ENCODE measurements at regions not wholly inside any gene's neighbourhood (a gene's known extent, or its start where the extent isn't known, plus 50 kb on each side); places are given as distances from the start of the nearest gene placed in this dataset.

DNA sequence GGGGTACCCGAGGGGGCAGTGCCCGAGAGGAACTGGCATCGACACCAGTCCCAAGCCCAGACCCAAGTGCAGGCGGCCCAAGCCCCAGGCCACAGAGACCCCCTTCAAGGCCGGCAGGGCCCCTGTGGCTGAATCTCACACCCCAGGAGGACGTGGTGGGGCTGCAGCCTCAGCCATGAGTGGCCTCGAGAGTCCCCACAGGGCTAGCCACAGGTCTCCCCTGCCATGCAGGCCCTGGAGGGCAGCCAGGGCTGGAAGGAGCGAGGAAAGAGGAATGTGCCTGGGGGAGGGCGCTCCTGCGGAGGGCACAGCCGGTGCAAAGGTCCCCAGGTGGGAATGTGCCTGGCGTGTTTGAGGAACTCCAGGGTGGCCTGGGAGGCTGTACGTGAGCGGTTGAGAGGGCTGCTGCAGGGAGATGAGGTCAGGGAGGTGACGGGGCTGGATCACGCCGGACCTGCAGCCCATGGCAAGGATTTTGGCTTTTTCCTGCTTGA, 86.1 kb downstream of the NCOR2 start:
- peaks cover 76 to 95% of the 10 kb centered on the region in 2 donors for H3K36me3 ChIP-seq (replicated peaks in 1 of 2; ENCODE audit: control insufficient read depth in 1 of 2, insufficient read depth in 2 of 2, low read length in 2 of 2)

DNA sequence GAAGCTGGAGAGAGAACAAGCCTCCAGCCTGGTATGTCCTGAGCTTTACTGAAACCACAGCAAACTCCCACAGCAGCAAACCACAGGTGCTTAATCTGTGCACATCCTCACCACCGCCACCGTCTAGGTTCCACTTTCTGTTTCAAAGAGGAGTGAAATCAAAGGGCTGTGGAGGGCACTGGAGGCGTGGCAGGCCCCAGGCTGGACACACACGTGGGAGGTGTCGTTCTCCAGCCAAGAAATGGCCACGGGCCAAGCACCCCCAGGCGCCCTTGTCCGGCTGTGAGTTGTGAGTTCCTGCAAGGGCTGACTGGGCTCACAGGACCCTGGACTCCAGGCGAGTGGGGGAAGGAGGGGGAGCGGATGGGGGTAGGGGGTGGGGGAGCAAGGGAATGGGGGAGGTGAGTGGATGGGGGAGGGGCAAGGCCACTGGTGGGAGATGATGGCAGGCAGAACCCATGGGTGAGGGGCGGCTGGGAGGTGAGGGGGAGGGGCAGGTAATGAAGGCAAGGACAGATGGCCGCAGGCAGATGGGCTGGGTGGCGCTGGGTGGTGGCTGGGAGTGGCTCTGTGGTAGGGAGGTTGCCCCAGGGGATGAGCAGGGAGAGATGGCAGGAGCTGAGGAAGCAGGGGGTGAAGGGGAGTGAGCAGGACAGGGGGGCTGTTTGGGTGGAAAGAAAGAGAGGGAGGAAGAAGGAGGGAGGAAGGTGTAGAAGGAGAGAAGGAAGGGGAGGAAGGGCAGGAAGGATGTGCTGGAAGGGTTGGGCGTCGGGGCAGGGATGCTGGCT, 86.7 kb downstream of the NCOR2 start:
- no peak for DNase-seq
- no peak overlapping the region for H3K4me3 Mint-ChIP-seq
- no peaks in the 10 kb centered on the region for H3K4me1 ChIP-seq (ENCODE audit: control insufficient read depth in 1 of 2, insufficient read depth in 2 of 2, low read length in 2 of 2)
- peak overlapping the region in 4 of 7 donors; percentile 8 to 54 (median 37) for H3K27ac Mint-ChIP-seq
- peaks cover 72 to 94% of the 10 kb centered on the region in 2 donors for H3K36me3 Mint-ChIP-seq
- peaks cover 4 to 13% (median 10%) of the 10 kb centered on the region in 7 donors for H3K9me3 Mint-ChIP-seq
- peaks cover 19% of the 10 kb centered on the region for H3K4me1 Mint-ChIP-seq
- H3K4me2 ChIP-seq (replicated peaks; ENCODE audit: extremely low read depth, low read length, poor library complexity, severe bottlenecking) = no peak overlapping the region
- no peaks in the 10 kb centered on the region for H3K9me3 ChIP-seq (replicated peaks in 1 of 2; ENCODE audit: control insufficient read depth in 1 of 2, insufficient read depth in 1 of 2, low read length in 2 of 2)
- intact Hi-C loops (cut with micrococcal nuclease) = loop anchor here in 1 of 2 donors (5.0 kb wide), 1 partner anchor 38 kb away; no protein-coding TSS in a partner anchor
- no peak overlapping the region for H3K27ac ChIP-seq (ENCODE audit: low read depth in 1 of 2, low read length in 2 of 2)
- H3K27me3 ChIP-seq (ENCODE audit: control insufficient read depth in 2 of 2, insufficient read depth in 2 of 2, low read length in 2 of 2) = no peaks in the 10 kb centered on the region
- TF ChIP-seq, protein P1, sequence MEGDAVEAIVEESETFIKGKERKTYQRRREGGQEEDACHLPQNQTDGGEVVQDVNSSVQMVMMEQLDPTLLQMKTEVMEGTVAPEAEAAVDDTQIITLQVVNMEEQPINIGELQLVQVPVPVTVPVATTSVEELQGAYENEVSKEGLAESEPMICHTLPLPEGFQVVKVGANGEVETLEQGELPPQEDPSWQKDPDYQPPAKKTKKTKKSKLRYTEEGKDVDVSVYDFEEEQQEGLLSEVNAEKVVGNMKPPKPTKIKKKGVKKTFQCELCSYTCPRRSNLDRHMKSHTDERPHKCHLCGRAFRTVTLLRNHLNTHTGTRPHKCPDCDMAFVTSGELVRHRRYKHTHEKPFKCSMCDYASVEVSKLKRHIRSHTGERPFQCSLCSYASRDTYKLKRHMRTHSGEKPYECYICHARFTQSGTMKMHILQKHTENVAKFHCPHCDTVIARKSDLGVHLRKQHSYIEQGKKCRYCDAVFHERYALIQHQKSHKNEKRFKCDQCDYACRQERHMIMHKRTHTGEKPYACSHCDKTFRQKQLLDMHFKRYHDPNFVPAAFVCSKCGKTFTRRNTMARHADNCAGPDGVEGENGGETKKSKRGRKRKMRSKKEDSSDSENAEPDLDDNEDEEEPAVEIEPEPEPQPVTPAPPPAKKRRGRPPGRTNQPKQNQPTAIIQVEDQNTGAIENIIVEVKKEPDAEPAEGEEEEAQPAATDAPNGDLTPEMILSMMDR (IDR thresholded peaks at IDR 0.05) = no peak
- peaks cover 35% of the 10 kb centered on the region for H3K79me2 ChIP-seq (ENCODE audit: insufficient read depth, low read length)
- no peak overlapping the region for H3K9ac ChIP-seq (ENCODE audit: insufficient read depth, low read length, poor library complexity, severe bottlenecking)
- no peak overlapping the region for H3K4me3 ChIP-seq (replicated peaks in 1 of 3; ENCODE audit: low read depth in 2 of 3, low read length in 3 of 3)
- H3K27me3 Mint-ChIP-seq (ENCODE audit: low read depth in 3 of 3) = peaks cover 0 to 3% (median 1%) of the 10 kb centered on the region in 3 donors
- peaks cover 100% of the 10 kb centered on the region for H4K20me1 ChIP-seq (ENCODE audit: insufficient read depth, low read length)
- H3K36me3 ChIP-seq (replicated peaks in 1 of 2; ENCODE audit: control insufficient read depth in 1 of 2, insufficient read depth in 2 of 2, low read length in 2 of 2) = peaks cover 78 to 95% of the 10 kb centered on the region in 2 donors
- H2AFZ ChIP-seq (ENCODE audit: insufficient read depth, low read depth, low read length, poor library complexity, severe bottlenecking) = no peak overlapping the region
- WGBS (ENCODE audit: insufficient coverage) = 71% methylated on average over 9 of the region's 15 CpGs

More for the DNA sequence above, 86.1 kb downstream of the NCOR2 start:
- peaks cover 69 to 93% of the 10 kb centered on the region in 2 donors for H3K36me3 Mint-ChIP-seq
- Histone ChIP-seq H3K27ac (ENCODE audit: low read depth in 1 of 2, low read length in 2 of 2) (no peak overlapping the region), H3K4me1 (ENCODE audit: control insufficient read depth in 1 of 2, insufficient read depth in 2 of 2, low read length in 2 of 2) (no peaks in the 10 kb centered on the region), H3K4me3 (replicated peaks in 1 of 3; ENCODE audit: low read depth in 2 of 3, low read length in 3 of 3) (no peak overlapping the region), H3K4me2 (replicated peaks; ENCODE audit: extremely low read depth, low read length, poor library complexity, severe bottlenecking) (no peak overlapping the region), H3K79me2 (ENCODE audit: insufficient read depth, low read length) (peaks cover 34% of the 10 kb centered on the region), H2AFZ (ENCODE audit: insufficient read depth, low read depth, low read length, poor library complexity, severe bottlenecking) (no peak overlapping the region), H4K20me1 (ENCODE audit: insufficient read depth, low read length) (peaks cover 100% of the 10 kb centered on the region), H3K9ac (ENCODE audit: insufficient read depth, low read length, poor library complexity, severe bottlenecking) (no peak overlapping the region), H3K27me3 (ENCODE audit: control insufficient read depth in 2 of 2, insufficient read depth in 2 of 2, low read length in 2 of 2) (no peaks in the 10 kb centered on the region), H3K9me3 (replicated peaks in 1 of 2; ENCODE audit: control insufficient read depth in 1 of 2, insufficient read depth in 1 of 2, low read length in 2 of 2) (no peaks in the 10 kb centered on the region)
- H3K27me3 Mint-ChIP-seq (ENCODE audit: low read depth in 3 of 3) = peaks cover 0 to 3% (median 1%) of the 10 kb centered on the region in 3 donors
- 79% methylated on average over 17 of the region's 17 CpGs for WGBS (ENCODE audit: insufficient coverage)
- no peak overlapping the region for H3K4me3 Mint-ChIP-seq
- H3K4me1 Mint-ChIP-seq = peaks cover 19% of the 10 kb centered on the region
- intact Hi-C loops (cut with micrococcal nuclease) = loop anchor here in 1 of 2 donors (5.0 kb wide), 1 partner anchor 39 kb away; no protein-coding TSS in a partner anchor
- peaks cover 4 to 12% (median 8%) of the 10 kb centered on the region in 7 donors for H3K9me3 Mint-ChIP-seq
- TF ChIP-seq, protein P1 (IDR thresholded peaks at IDR 0.05) = no peak
- peak overlapping the region in 4 of 7 donors; percentile 8 to 72 (median 18) for H3K27ac Mint-ChIP-seq
- no peak for DNase-seq
